CD4-positive, alpha-beta T cell (primary cell): ENCODE measurements at regions not wholly inside any gene's neighbourhood (a gene's known extent, or its start where the extent isn't known, plus 50 kb on each side); places are given as distances from the start of the nearest gene placed in this dataset.

Experiments
- ATAC-seq: fragments of 200-7000 bp; cut with Tn5 transposase; one replicate; pipeline ENCODE4 v1.10.0; 2022; ENCODE audit warnings: mild to moderate bottlenecking; ENCODE audit not compliant: poor library complexity
- CTCF ChIA-PET: fragments of 350-600 bp; sonication (Branson Sonifier 250); formaldehyde crosslinking; loops from one replicate; lab custom pipeline; 2021; ENCODE audit warnings: antibody characterized with exemption, inconsistent platforms; lab: Charles Lee
- POLR2A ChIA-PET: fragments of 350-600 bp; sonication (Branson Sonifier 250); formaldehyde crosslinking; loops from one replicate; lab custom pipeline; 2021; ENCODE audit warnings: antibody characterized with exemption, inconsistent platforms; lab: Charles Lee
- DNase-seq, 14 experiments: peaks; one replicate each; pipeline ENCODE4 v3.0.0-alpha.2; 2013 to 2020; ENCODE audit warnings: mixed read lengths in 2 of 14
- H3K27ac ChIP-seq, 2 donors: one replicate each; pipeline versions ENCODE4 v1.5.1 to v1.7.0; 2013; ENCODE audit warnings: low read length in 2 of 2, low read depth in 1 of 2, mild to moderate bottlenecking in 1 of 2
- H3K27me3 ChIP-seq, 2 experiments: 1 replicate in 1 of 2; 2 replicates in 1 of 2; pipeline versions ENCODE4 v1.6.1 to v1.7.0; 2013; ENCODE audit warnings: low read length in 2 of 2, control low read depth in 1 of 2, mild to moderate bottlenecking in 1 of 2, moderate library complexity in 1 of 2; ENCODE audit not compliant: insufficient read depth in 2 of 2, control insufficient read depth in 1 of 2
- H3K36me3 ChIP-seq: one replicate; pipeline ENCODE4 v1.6.1; 2013; ENCODE audit warnings: low read length, control low read depth; ENCODE audit not compliant: insufficient read depth
- H3K4me1 ChIP-seq: one replicate; pipeline ENCODE4 v1.6.1; 2013; ENCODE audit warnings: low read length, control low read depth; ENCODE audit not compliant: insufficient read depth
- H3K4me3 ChIP-seq: one replicate; pipeline ENCODE4 v1.5.1; 2013; ENCODE audit warnings: mild to moderate bottlenecking, low read length, moderate library complexity
- H3K9me3 ChIP-seq, 2 experiments: 1 replicate in 1 of 2; 2 replicates in 1 of 2; pipeline versions ENCODE4 v1.6.1 to v1.7.0; 2013; ENCODE audit warnings: low read length in 2 of 2, mild to moderate bottlenecking in 2 of 2, control low read depth in 1 of 2, moderate library complexity in 1 of 2; ENCODE audit not compliant: control insufficient read depth in 1 of 2, insufficient read depth in 1 of 2
- H3K27ac Mint-ChIP-seq: one replicate; pipeline ENCODE4 v1.8.0; 2020; ENCODE audit warnings: mixed read lengths
- H3K27me3 Mint-ChIP-seq: one replicate; pipeline ENCODE4 v1.8.0; 2021; ENCODE audit warnings: mixed read lengths
- H3K36me3 Mint-ChIP-seq: one replicate; pipeline ENCODE4 v1.8.0; 2021; ENCODE audit warnings: low read depth, mixed read lengths
- H3K4me1 Mint-ChIP-seq: one replicate; pipeline ENCODE4 v1.8.0; 2021; ENCODE audit warnings: low read depth, mixed read lengths
- H3K4me3 Mint-ChIP-seq: one replicate; pipeline ENCODE4 v1.8.0; 2020; ENCODE audit warnings: mild to moderate bottlenecking, mixed read lengths
- H3K9me3 Mint-ChIP-seq: one replicate; pipeline ENCODE4 v1.8.0; 2020; ENCODE audit warnings: mixed read lengths
- CTCF ChIP-seq: fragments of 200-600 bp; IDR thresholded peaks from one replicate; pipeline ENCODE4 v1.8.0; 2022; ENCODE audit warnings: antibody characterized with exemption, mild to moderate bottlenecking
- intact Hi-C, 2 experiments: fragments of 100-400 bp; cut with DNase I in 1 of 2; cut with micrococcal nuclease in 1 of 2; formaldehyde crosslinking; loops; one replicate each; pipeline versions ENCODE4 v1.15.1 to v1.9.0; 2023 to 2025; cut with DNase I, micrococcal nuclease

GRCh38 chr18:34357944-34358580, 133.3 kb upstream of the NOL4 start:
- Mint-ChIP-seq H3K4me1 (no peaks in the 10 kb centered on the region), H3K36me3 (no peaks in the 10 kb centered on the region), H3K4me3 (no peak overlapping the region), H3K9me3 (peaks cover 3% of the 10 kb centered on the region), H3K27me3 (no peaks in the 10 kb centered on the region), H3K27ac (no peak overlapping the region)
- Histone ChIP-seq H3K27me3 (no peaks in the 10 kb centered on the region), H3K27ac (no peak overlapping the region), H3K9me3 (no peaks in the 10 kb centered on the region), H3K36me3 (no peaks in the 10 kb centered on the region), H3K4me1 (no peaks in the 10 kb centered on the region), H3K4me3 (no peak overlapping the region)
- intact Hi-C loops: no loop called here
- POLR2A ChIA-PET: no interaction called here
- no peak for TF ChIP-seq CTCF
- CTCF ChIA-PET: no interaction called here
- DNase-seq (no peak), ATAC-seq (no peak)

- intact Hi-C loops: no loop called here
- Mint-ChIP-seq H3K27me3 (no peaks in the 10 kb centered on the region), H3K4me1 (no peaks in the 10 kb centered on the region), H3K36me3 (no peaks in the 10 kb centered on the region), H3K27ac (no peak overlapping the region), H3K4me3 (no peak overlapping the region), H3K9me3 (peaks cover 4% of the 10 kb centered on the region)
- H3K4me3 ChIP-seq: no peak overlapping the region
- H3K9me3 ChIP-seq: no peaks in the 10 kb centered on the region
- ATAC-seq (no peak), DNase-seq (no peak)
- POLR2A ChIA-PET: no interaction called here
- H3K4me1 ChIP-seq: no peaks in the 10 kb centered on the region
- H3K36me3 ChIP-seq: no peaks in the 10 kb centered on the region
- CTCF ChIA-PET: no interaction called here
- H3K27ac ChIP-seq: no peak overlapping the region
- H3K27me3 ChIP-seq: no peaks in the 10 kb centered on the region
- no peak for TF ChIP-seq CTCF
Observed at GRCh38 chr18:34358923-34359322, 134.2 kb upstream of the NOL4 start.

- no peak overlapping the region for H3K4me3 Mint-ChIP-seq
- H3K36me3 Mint-ChIP-seq: no peaks in the 10 kb centered on the region
- no peak for DNase-seq
- H3K27ac Mint-ChIP-seq: no peak overlapping the region
- no peak for TF ChIP-seq CTCF
- no peaks in the 10 kb centered on the region for H3K27me3 ChIP-seq
- no peaks in the 10 kb centered on the region for H3K4me1 Mint-ChIP-seq
- CTCF ChIA-PET: no interaction called here
- POLR2A ChIA-PET: no interaction called here
- no peak overlapping the region for H3K4me3 ChIP-seq
- no peaks in the 10 kb centered on the region for H3K9me3 ChIP-seq
- no peak overlapping the region for H3K27ac ChIP-seq
- intact Hi-C loops: no loop called here
- no peak for ATAC-seq
- no peaks in the 10 kb centered on the region for H3K36me3 ChIP-seq
- H3K4me1 ChIP-seq: no peaks in the 10 kb centered on the region
- peaks cover 8% of the 10 kb centered on the region for H3K9me3 Mint-ChIP-seq
- H3K27me3 Mint-ChIP-seq: no peaks in the 10 kb centered on the region
Observed at GRCh38 chr18:34364699-34365098, 140.0 kb upstream of the NOL4 start.
